ENCODE measurements at regions not wholly inside any gene's neighbourhood (a gene's known extent, or its start where the extent isn't known, plus 50 kb on each side); places are given as distances from the start of the nearest gene placed in this dataset.

GRCh38 chr5:29378104-29378503 lies 1815.4 kb upstream of the CDH6 start:
- H4K91ac ChIP-seq (ENCODE audit: insufficient read length, low read depth, low read length), result no peak overlapping the region
- no peak overlapping the region for H3K27ac Mint-ChIP-seq
- H3K4ac ChIP-seq (ENCODE audit: low read depth, low read length), result no peak overlapping the region
- no peaks in the 10 kb centered on the region for H3K23me2 ChIP-seq (ENCODE audit: insufficient read length, low read depth, low read length, poor library complexity, severe bottlenecking)
- no peak overlapping the region for H3K14ac ChIP-seq (ENCODE audit: insufficient read depth, low read length)
- H2BK5ac ChIP-seq (ENCODE audit: insufficient read length, low read length), result no peak overlapping the region
- H4K8ac ChIP-seq (replicated peaks; ENCODE audit: insufficient read length, low read depth, low read length), result no peak overlapping the region
- H3K56ac ChIP-seq (ENCODE audit: insufficient read length, low read depth, low read length), result no peak overlapping the region
- no CpG with 5 or more reads among the region's 5 CpGs for WGBS (ENCODE audit: extremely low coverage, insufficient read length, low lambda C conversion rate)
- no peaks in the 10 kb centered on the region for H3K79me1 ChIP-seq (ENCODE audit: insufficient read depth, low read depth, low read length, poor library complexity, severe bottlenecking)
- no peak overlapping the region for H3K18ac ChIP-seq (ENCODE audit: insufficient read length, low read depth, low read length)
- H3T11ph ChIP-seq (ENCODE audit: low read length), result no peak overlapping the region
- no peak for DNase-seq
- H2AK5ac ChIP-seq (ENCODE audit: insufficient read length, low read length), result no peak overlapping the region
- H3K9me3 ChIP-seq (ENCODE audit: control insufficient read depth, low read depth, low read length), result no peaks in the 10 kb centered on the region
- no peak overlapping the region for H2BK12ac ChIP-seq (ENCODE audit: insufficient read length, low read depth, low read length)
- H3K4me2 ChIP-seq (ENCODE audit: insufficient read depth, insufficient read length, low read length), result no peak overlapping the region
- no peaks in the 10 kb centered on the region for H4K20me1 ChIP-seq (ENCODE audit: control insufficient read depth, insufficient read depth, insufficient read length)
- no peak for TF ChIP-seq CTCF (conservative IDR thresholded peaks at IDR 0.05)
- no peak overlapping the region for H2BK20ac ChIP-seq (ENCODE audit: low read depth, low read length, poor library complexity, severe bottlenecking)
- H4K5ac ChIP-seq (ENCODE audit: insufficient read length, low read depth, low read length), result no peak overlapping the region
- no peak overlapping the region for H3K4me3 Mint-ChIP-seq
- H3K27ac ChIP-seq (ENCODE audit: insufficient read length, low read depth, low read length), result no peak overlapping the region
- no peaks in the 10 kb centered on the region; a peak in 1 of 5 replicates for H3K9me3 Mint-ChIP-seq
- H3K9ac ChIP-seq (ENCODE audit: extremely low read depth, insufficient read length, low read length), result no peak overlapping the region
- H3K27me3 Mint-ChIP-seq (ENCODE audit: low read depth), result no peaks in the 10 kb centered on the region
- H3K79me2 ChIP-seq (ENCODE audit: insufficient read depth, low read length), result no peaks in the 10 kb centered on the region
- H3K23ac ChIP-seq (ENCODE audit: insufficient read length, low read depth, low read length), result no peak overlapping the region
- no peak overlapping the region for H2AFZ ChIP-seq (ENCODE audit: low read length)
- H3K36me3 Mint-ChIP-seq (ENCODE audit: insufficient read depth in 1 of 3, low read depth in 3 of 3), result no peaks in the 10 kb centered on the region; a peak in 1 of 7 replicates
- no peaks in the 10 kb centered on the region for H3K4me1 Mint-ChIP-seq
- H2BK15ac ChIP-seq (ENCODE audit: low read depth, low read length), result no peak overlapping the region
- no peaks in the 10 kb centered on the region for H3K27me3 ChIP-seq (ENCODE audit: insufficient read depth, low read length)
- H2BK120ac ChIP-seq (ENCODE audit: low read depth, low read length, poor library complexity, severe bottlenecking), result no peak overlapping the region
- no peaks in the 10 kb centered on the region for H3K4me1 ChIP-seq (ENCODE audit: insufficient read depth, low read length)

All from H9 (cell line).